H1 (cell line): ENCODE measurements at regions not wholly inside any gene's neighbourhood (a gene's known extent, or its start where the extent isn't known, plus 50 kb on each side); places are given as distances from the start of the nearest gene placed in this dataset.
"Not testable (repeated sequence)": the region's sequence is repeated elsewhere in the genome, so short reads cannot be mapped to it uniquely, and the experiment has no call there.

Experiments used
- CTCF ChIA-PET: fragments of 300-600 bp; sonication (Branson Sonifier 250); formaldehyde crosslinking; loops from one replicate; lab custom pipeline; 2021; ENCODE audit not compliant: partially characterized antibody; lab: Charles Lee
- POLR2A ChIA-PET: fragments of 300-600 bp; sonication (Branson Sonifier 250); formaldehyde crosslinking; loops from one replicate; lab custom pipeline; 2021; ENCODE audit warnings: inconsistent platforms; ENCODE audit not compliant: partially characterized antibody; lab: Charles Lee
- DNase-seq, 2 experiments: peaks; one replicate each; pipeline versions ENCODE4 v3.0.0 to v3.0.0-alpha.2; 2010 to 2022; ENCODE audit warnings: low spot score in 2 of 2, low read depth in 1 of 2, mixed read lengths in 1 of 2
- FAIRE-seq: peaks from 2 replicates; lab custom pipeline; 2011; peaks lifted over from hg19 to GRCh38; lab: Jason Lieb, UNC
- H2AFZ ChIP-seq: 2 replicates; pipeline ENCODE4 v1.8.1; 2012; ENCODE audit warnings: low read length, inconsistent platforms
- H2AK5ac ChIP-seq: 2 replicates; pipeline ENCODE4 v1.6.1; 2013; ENCODE audit warnings: low read depth, low read length
- H2BK120ac ChIP-seq: replicated peaks from 2 replicates; pipeline ENCODE3; 2013; ENCODE audit warnings: low read depth, low read length, inconsistent platforms
- H2BK12ac ChIP-seq: 2 replicates; pipeline ENCODE4 v1.6.1; 2013; ENCODE audit warnings: low read depth, low read length
- H2BK15ac ChIP-seq: 2 replicates; pipeline ENCODE4 v1.6.1; 2013; ENCODE audit warnings: low read length
- H2BK20ac ChIP-seq: 2 replicates; pipeline ENCODE4 v1.6.1; 2013; ENCODE audit warnings: low read length
- H2BK5ac ChIP-seq: 2 replicates; pipeline ENCODE4 v1.6.1; 2013; ENCODE audit warnings: low read depth, low read length
- H3K14ac ChIP-seq: 2 replicates; pipeline ENCODE4 v1.6.1; 2013; ENCODE audit warnings: inconsistent platforms; ENCODE audit not compliant: insufficient read length
- H3K18ac ChIP-seq: 2 replicates; pipeline ENCODE4 v1.6.1; 2013; ENCODE audit warnings: low read length; ENCODE audit errors: extremely low read depth
- H3K23ac ChIP-seq: 2 replicates; pipeline ENCODE4 v1.6.1; 2013; ENCODE audit warnings: inconsistent platforms; ENCODE audit not compliant: insufficient read length
- H3K23me2 ChIP-seq: 2 replicates; pipeline ENCODE4 v1.6.1; 2013; ENCODE audit warnings: low read depth, low read length
- H3K27ac ChIP-seq: 2 replicates; pipeline ENCODE4 v1.6.1; 2011; ENCODE audit warnings: low read depth, low read length, inconsistent platforms
- H3K27me3 ChIP-seq, 4 experiments: replicated peaks in 1 of 4; 1 replicate in 1 of 4; 2 replicates in 3 of 4; pipeline versions ENCODE4 v1.6.1 to v1.8.1; 2011 to 2013; ENCODE audit warnings: low read length in 3 of 4, mild to moderate bottlenecking in 3 of 4, inconsistent platforms in 2 of 4, mixed read lengths in 2 of 4, moderate library complexity in 1 of 4; ENCODE audit not compliant: control insufficient read depth in 3 of 4, insufficient read depth in 3 of 4; ENCODE audit errors: extremely low read depth in 1 of 4
- H3K36me3 ChIP-seq, 4 experiments: 2 replicates each; pipeline versions ENCODE4 v1.6.1 to v1.8.1; 2011 to 2013; ENCODE audit warnings: mild to moderate bottlenecking in 4 of 4, low read length in 3 of 4, moderate library complexity in 2 of 4, control low read depth in 1 of 4, inconsistent platforms in 1 of 4; ENCODE audit not compliant: insufficient read depth in 4 of 4, control insufficient read depth in 2 of 4
- H3K4ac ChIP-seq: replicated peaks from 2 replicates; pipeline ENCODE3; 2013; ENCODE audit warnings: low read length, low read depth, mixed read lengths, inconsistent platforms; ENCODE audit not compliant: insufficient read length
- H3K4me1 ChIP-seq, 4 experiments: replicated peaks in 1 of 4; 1 replicate in 1 of 4; 2 replicates in 3 of 4; pipeline versions ENCODE4 v1.6.1 to v1.8.1; 2011 to 2013; ENCODE audit warnings: low read length in 3 of 4, inconsistent platforms in 2 of 4, mixed read lengths in 1 of 4; ENCODE audit not compliant: insufficient read depth in 4 of 4, control insufficient read depth in 3 of 4
- H3K4me2 ChIP-seq, 2 experiments: 2 replicates each; pipeline versions ENCODE4 v1.6.1 to v1.8.1; 2011 to 2013; ENCODE audit warnings: low read depth in 2 of 2, low read length in 2 of 2, control low read depth in 1 of 2, inconsistent platforms in 1 of 2, mild to moderate bottlenecking in 1 of 2; ENCODE audit not compliant: insufficient read depth in 1 of 2
- H3K4me3 ChIP-seq, 4 experiments: fragments of 200-600, 300-600 bp in 1 of 4; sonication (generic), shearing (Covaris generic), sonication (Bioruptor Twin) in 1 of 4; 2 replicates each; pipeline versions ENCODE4 v1.5.1 to v1.8.1; 2011 to 2016; ENCODE audit warnings: low read length in 4 of 4, low read depth in 3 of 4, control low read depth in 2 of 4, inconsistent platforms in 2 of 4, mild to moderate bottlenecking in 2 of 4, mixed read lengths in 1 of 4, moderate library complexity in 1 of 4; ENCODE audit not compliant: insufficient read depth in 2 of 4; ENCODE audit errors: extremely low read depth in 1 of 4
- H3K56ac ChIP-seq: replicated peaks from 2 replicates; pipeline ENCODE3; 2013; ENCODE audit warnings: low read depth, mild to moderate bottlenecking, mixed read lengths, low read length, inconsistent platforms; ENCODE audit not compliant: insufficient read length
- H3K79me1 ChIP-seq: 2 replicates; pipeline ENCODE4 v1.6.1; 2013; ENCODE audit warnings: low read depth, low read length, control low read depth
- H3K79me2 ChIP-seq, 2 experiments: 2 replicates each; pipeline versions ENCODE4 v1.6.1 to v1.8.1; 2012 to 2013; ENCODE audit warnings: low read length in 2 of 2, mild to moderate bottlenecking in 2 of 2, inconsistent platforms in 1 of 2; ENCODE audit not compliant: insufficient read depth in 2 of 2, control insufficient read depth in 1 of 2
- H3K9ac ChIP-seq, 4 experiments: replicated peaks in 1 of 4; 1 replicate in 1 of 4; 2 replicates in 3 of 4; pipeline versions ENCODE4 v1.6.1 to v1.8.1; 2011 to 2013; ENCODE audit warnings: low read depth in 3 of 4, low read length in 3 of 4, control low read depth in 2 of 4, mild to moderate bottlenecking in 2 of 4, moderate library complexity in 2 of 4, inconsistent platforms in 1 of 4; ENCODE audit errors: extremely low read depth in 1 of 4
- H3K9me3 ChIP-seq, 2 experiments: 2 replicates each; pipeline versions ENCODE4 v1.6.1 to v1.8.1; 2012 to 2013; ENCODE audit warnings: mild to moderate bottlenecking in 2 of 2, moderate library complexity in 2 of 2, control low read depth in 1 of 2, inconsistent platforms in 1 of 2, low read depth in 1 of 2, low read length in 1 of 2, mixed read lengths in 1 of 2; ENCODE audit not compliant: insufficient read depth in 2 of 2
- H4K20me1 ChIP-seq, 2 experiments: replicated peaks in 1 of 2; 2 replicates each; pipeline versions ENCODE3 to v1.8.1; 2011 to 2013; ENCODE audit warnings: inconsistent platforms in 2 of 2, low read length in 2 of 2, mild to moderate bottlenecking in 1 of 2; ENCODE audit not compliant: insufficient read depth in 2 of 2, control insufficient read depth in 1 of 2
- H4K5ac ChIP-seq: 2 replicates; pipeline ENCODE4 v1.6.1; 2013; ENCODE audit warnings: low read length, low read depth, mixed read lengths, inconsistent platforms; ENCODE audit not compliant: insufficient read length
- H4K8ac ChIP-seq: 2 replicates; pipeline ENCODE4 v1.8.0; 2013; ENCODE audit warnings: mild to moderate bottlenecking, moderate library complexity, low read length, inconsistent platforms; ENCODE audit not compliant: insufficient read depth; ENCODE audit errors: extremely low read depth
- H4K91ac ChIP-seq: replicated peaks from 2 replicates; pipeline ENCODE3; 2013; ENCODE audit warnings: low read length, mixed read lengths, inconsistent platforms; ENCODE audit not compliant: insufficient read length
- WGBS, 2 experiments: shearing (Covaris generic) in 1 of 2; methylation state at CpG; one replicate each; pipeline versions ENCODE4 v1.1.6 to v1.1.7; 2013 to 2015; ENCODE audit warnings: low lambda C conversion rate in 2 of 2, mixed read lengths in 2 of 2, inconsistent platforms in 1 of 2, low coverage in 1 of 2, missing lambda C conversion rate in 1 of 2; ENCODE audit not compliant: insufficient replicate concordance in 2 of 2, insufficient coverage in 1 of 2, insufficient read length in 1 of 2; ENCODE audit errors: extremely low coverage in 1 of 2, missing lambda C conversion rate in 1 of 2; 5-methylcytosine and 5-hydroxymethylcytosine counted together

DNA sequence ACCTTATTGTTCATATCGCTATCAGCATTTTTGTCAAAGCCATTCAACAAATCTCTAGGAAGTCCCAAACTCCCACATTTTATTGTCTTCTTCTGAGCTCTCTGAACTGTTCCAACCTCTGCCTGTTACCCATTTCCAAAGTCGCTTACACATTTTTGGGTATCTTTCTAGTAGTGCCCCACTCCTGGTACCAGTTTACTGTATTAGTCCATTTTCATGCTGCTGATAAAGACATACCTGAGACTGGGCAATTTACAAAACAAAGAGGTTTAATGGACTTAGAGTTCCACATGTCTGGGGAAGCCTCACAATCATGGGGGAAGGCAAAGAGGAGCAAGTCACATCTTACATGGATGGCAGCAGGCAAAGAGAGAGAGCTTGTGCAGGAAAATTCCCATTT lies 192.2 kb upstream of the SPAG17 start:
- H4K8ac ChIP-seq, H3K4ac ChIP-seq, H3K36me3 ChIP-seq, H2AK5ac ChIP-seq, H3K23me2 ChIP-seq, H2BK20ac ChIP-seq, H3K23ac ChIP-seq, FAIRE-seq, H2BK120ac ChIP-seq, H3K79me1 ChIP-seq, H2BK12ac ChIP-seq, H3K18ac ChIP-seq, H3K27ac ChIP-seq, H3K4me1 ChIP-seq, H3K56ac ChIP-seq, DNase-seq, H3K4me3 ChIP-seq, H3K79me2 ChIP-seq, H2BK15ac ChIP-seq, H4K20me1 ChIP-seq, H4K5ac ChIP-seq, H3K27me3 ChIP-seq, H3K9ac ChIP-seq, H2AFZ ChIP-seq, H3K14ac ChIP-seq, POLR2A ChIA-PET, H2BK5ac ChIP-seq, H4K91ac ChIP-seq, H3K4me2 ChIP-seq: not testable (repeated sequence)
- peaks cover 7 to 11% of the 10 kb centered on the region in 2 experiments; a peak in 1 of 4 replicates for H3K9me3 ChIP-seq
- CTCF ChIA-PET = interaction anchor here (1.4 kb wide), 1 partner anchor 14 kb away, joined by 3 read pairs; no protein-coding TSS in a partner anchor
- WGBS, 2 experiments = 100% methylated on average over 2 of the region's 2 CpGs; no CpG with 5 or more reads in 1 of the 2 experiments
